IPS DF 6.9 (cell line): ENCODE measurements at regions not wholly inside any gene's neighbourhood (a gene's known extent, or its start where the extent isn't known, plus 50 kb on each side); places are given as distances from the start of the nearest gene placed in this dataset.

Experiments
- DNase-seq: peaks from one replicate; pipeline ENCODE4 v3.0.0-alpha.2; 2013; ENCODE audit warnings: low read depth, low spot score
- H3K27ac ChIP-seq: one replicate; pipeline ENCODE4 v1.5.1; 2013; ENCODE audit warnings: low read length, control low read depth
- H3K27me3 ChIP-seq: 2 replicates; pipeline ENCODE4 v1.6.1; 2013; ENCODE audit warnings: mild to moderate bottlenecking, low read length; ENCODE audit not compliant: control insufficient read depth, insufficient read depth
- H3K36me3 ChIP-seq: 2 replicates; pipeline ENCODE4 v1.6.1; 2013; ENCODE audit warnings: low read length; ENCODE audit not compliant: control insufficient read depth, insufficient read depth
- H3K4me1 ChIP-seq: 2 replicates; pipeline ENCODE4 v1.6.1; 2013; ENCODE audit warnings: low read length; ENCODE audit not compliant: control insufficient read depth, insufficient read depth
- H3K4me3 ChIP-seq: 2 replicates; pipeline ENCODE4 v1.5.1; 2013; ENCODE audit warnings: mild to moderate bottlenecking, low read length
- H3K9me3 ChIP-seq: 2 replicates; pipeline ENCODE4 v1.6.1; 2013; ENCODE audit warnings: low read length, inconsistent platforms; ENCODE audit not compliant: control insufficient read depth, insufficient read depth
- WGBS: extraction: QIAGEN DNeasy Blood & Tissue Kit; methylation state at CpG from one replicate; pipeline ENCODE4 v1.1.7; 2013; ENCODE audit warnings: mixed read lengths, missing lambda C conversion rate; ENCODE audit not compliant: insufficient read length, insufficient coverage; 5-methylcytosine and 5-hydroxymethylcytosine counted together

DNA sequence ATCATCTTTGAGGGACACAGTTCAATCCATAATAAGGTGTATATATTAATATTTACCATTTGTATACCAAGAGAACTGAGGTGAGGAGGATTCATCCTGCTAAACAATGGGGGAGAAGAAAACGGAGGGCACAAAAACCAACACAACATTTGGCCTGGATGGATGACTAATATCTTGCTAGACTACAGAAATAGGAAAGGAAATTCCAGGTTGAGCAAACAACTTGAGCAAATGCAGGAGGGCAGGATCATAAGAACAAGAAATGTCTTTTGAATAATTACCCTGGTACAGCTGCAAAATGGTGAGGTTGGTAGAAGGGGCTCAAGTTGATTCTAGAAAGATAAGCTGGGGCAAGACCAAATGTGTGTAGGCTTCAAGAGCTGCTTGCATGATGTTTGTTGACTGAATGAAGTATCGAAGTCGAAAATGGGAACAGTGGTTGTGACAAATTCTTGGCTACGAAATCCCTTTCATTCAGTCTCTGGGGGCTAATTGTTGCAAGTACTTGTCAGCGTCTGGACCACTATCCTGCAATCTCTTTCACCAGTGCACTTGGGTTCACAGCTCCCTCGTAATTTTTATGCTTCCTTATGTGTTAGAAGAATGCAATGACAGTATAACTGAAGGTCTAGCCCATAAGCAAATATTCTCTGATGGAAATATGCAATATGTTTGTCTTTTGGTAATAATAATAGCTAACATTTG, 176.2 kb downstream of the PTEN start:
- no peak for DNase-seq
- H3K4me3 ChIP-seq = no peak overlapping the region
- no peaks in the 10 kb centered on the region for H3K36me3 ChIP-seq
- no peak overlapping the region for H3K27ac ChIP-seq
- peaks cover 1% of the 10 kb centered on the region; the same call in 1 of the 2 replicates for H3K27me3 ChIP-seq
- H3K9me3 ChIP-seq = no peaks in the 10 kb centered on the region
- no peaks in the 10 kb centered on the region for H3K4me1 ChIP-seq
- no CpG with 5 or more reads among the region's 6 CpGs for WGBS

DNA sequence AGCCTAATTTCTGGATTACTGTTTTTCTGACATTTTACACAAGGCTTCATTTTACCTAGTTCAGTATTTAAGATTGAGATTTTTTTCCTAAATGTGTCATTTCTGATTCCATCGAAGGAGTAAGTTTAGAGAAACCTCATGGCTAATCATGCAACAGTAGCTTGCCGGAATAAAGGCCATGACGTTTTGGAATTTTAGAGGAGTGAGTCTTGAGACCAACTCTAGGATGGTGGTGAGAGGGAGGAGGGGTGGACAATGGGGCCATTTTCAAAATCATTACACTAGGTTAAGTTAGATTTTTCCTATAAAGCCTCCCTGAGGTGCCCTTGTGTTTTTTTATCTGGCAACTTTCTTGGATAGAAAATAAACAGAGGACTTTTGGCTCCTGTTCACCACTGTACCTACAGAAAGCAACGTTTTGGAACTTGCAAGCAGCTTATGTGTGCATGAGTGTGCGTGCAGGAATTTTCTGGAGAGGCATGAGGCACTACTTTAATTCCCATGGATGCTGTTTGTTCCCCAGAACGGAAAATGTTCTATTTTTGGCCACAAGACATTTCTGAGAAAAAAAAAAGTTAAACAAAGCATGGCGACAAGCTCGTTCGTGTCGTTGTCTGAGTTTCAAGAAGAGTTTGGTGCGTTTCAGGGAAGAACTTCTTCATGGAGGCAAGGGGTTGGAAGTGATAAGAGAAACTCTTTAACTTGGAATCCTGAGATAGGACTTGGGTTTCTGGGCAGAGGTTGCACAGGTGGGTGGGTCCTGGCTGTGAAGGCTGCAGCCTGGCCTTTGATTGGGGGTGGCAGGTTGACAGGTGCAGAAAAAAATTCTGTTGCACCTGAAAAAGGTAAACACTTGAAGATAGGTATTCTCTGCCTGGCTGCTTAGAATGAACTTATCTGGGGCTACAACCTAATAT, 178.1 kb downstream of the PTEN start:
- DNase-seq = no peak
- H3K36me3 ChIP-seq = no peaks in the 10 kb centered on the region
- no peaks in the 10 kb centered on the region for H3K9me3 ChIP-seq
- H3K4me3 ChIP-seq = no peak overlapping the region
- H3K27ac ChIP-seq = no peak overlapping the region
- H3K27me3 ChIP-seq = peaks cover 1% of the 10 kb centered on the region; the same call in 1 of the 2 replicates
- H3K4me1 ChIP-seq = no peaks in the 10 kb centered on the region
- WGBS = no CpG with 5 or more reads among the region's 11 CpGs

DNA sequence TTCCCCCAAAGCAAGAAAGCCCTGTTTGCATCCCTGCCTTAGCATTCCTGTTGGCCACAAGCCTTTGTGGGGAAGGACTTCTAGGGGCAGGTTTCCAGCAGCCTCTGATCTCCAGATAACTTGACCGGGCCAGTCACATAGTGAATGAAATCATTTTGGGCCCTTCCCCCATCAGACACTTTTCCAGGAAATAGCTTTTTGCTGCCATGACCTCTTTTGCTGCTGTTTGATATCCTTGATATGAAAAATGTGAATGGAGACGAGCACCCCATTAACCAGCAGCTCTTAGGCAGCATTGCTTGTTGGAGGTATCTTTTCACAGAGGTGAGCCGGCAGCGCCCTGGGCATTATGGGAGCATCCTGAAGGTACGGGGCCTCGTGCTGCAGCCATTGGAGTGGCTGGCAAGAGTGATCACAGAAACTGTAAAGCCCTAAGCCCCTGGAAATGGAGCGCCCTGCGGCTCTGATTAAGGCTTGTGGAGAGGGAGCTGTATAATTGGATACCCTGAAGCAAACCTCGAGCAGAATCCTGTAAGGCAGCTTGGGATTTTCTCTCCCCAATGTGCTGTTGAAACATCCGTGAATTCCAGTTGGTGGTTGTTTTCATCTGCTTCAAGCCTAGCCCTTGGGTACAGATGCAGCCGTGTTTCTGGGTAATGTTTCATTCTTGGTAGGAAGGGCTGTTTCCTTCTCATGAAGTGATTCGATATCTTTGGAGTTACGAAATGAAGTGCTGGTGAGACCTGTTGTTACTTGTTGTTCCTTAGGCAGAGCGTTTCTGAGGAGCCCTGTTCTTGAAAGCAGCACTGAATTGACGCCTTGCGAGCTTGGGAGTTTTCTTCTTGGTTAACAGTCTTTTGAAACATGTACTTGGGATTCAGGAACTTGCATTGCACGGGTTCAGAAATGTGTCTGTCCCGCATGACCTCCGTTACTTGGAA, 179.0 kb downstream of the PTEN start:
- WGBS = no CpG with 5 or more reads among the region's 19 CpGs
- H3K4me1 ChIP-seq = no peaks in the 10 kb centered on the region
- peaks cover 1% of the 10 kb centered on the region; the same call in 1 of the 2 replicates for H3K27me3 ChIP-seq
- no peaks in the 10 kb centered on the region for H3K9me3 ChIP-seq
- no peaks in the 10 kb centered on the region for H3K36me3 ChIP-seq
- no peak overlapping the region for H3K4me3 ChIP-seq
- H3K27ac ChIP-seq = no peak overlapping the region
- no peak for DNase-seq

DNA sequence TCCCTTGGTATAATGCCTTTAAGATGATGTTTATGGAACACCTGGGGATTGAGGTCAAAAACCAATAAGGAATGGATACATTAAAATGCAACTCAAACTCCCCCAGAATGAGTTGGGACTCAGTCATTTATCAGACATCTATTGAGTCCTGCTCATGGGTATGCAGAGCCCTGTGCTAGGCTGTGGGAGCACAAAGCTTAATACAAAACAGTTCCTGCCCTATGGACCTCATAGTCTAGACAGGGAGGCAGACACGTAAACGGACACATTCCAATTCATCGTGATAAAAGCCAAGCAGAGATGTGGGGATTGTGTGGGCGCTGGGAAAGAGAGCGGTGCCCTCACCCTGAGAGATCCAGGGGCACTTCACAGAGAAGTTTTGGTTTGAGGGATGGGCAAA, 181.7 kb downstream of the PTEN start:
- no CpG with 5 or more reads among the region's 5 CpGs for WGBS
- Histone ChIP-seq H3K27me3 (peaks cover 1% of the 10 kb centered on the region; the same call in 1 of the 2 replicates), H3K4me1 (no peaks in the 10 kb centered on the region), H3K36me3 (no peaks in the 10 kb centered on the region), H3K9me3 (no peaks in the 10 kb centered on the region), H3K27ac (no peak overlapping the region), H3K4me3 (no peak overlapping the region)
- no peak for DNase-seq

DNA sequence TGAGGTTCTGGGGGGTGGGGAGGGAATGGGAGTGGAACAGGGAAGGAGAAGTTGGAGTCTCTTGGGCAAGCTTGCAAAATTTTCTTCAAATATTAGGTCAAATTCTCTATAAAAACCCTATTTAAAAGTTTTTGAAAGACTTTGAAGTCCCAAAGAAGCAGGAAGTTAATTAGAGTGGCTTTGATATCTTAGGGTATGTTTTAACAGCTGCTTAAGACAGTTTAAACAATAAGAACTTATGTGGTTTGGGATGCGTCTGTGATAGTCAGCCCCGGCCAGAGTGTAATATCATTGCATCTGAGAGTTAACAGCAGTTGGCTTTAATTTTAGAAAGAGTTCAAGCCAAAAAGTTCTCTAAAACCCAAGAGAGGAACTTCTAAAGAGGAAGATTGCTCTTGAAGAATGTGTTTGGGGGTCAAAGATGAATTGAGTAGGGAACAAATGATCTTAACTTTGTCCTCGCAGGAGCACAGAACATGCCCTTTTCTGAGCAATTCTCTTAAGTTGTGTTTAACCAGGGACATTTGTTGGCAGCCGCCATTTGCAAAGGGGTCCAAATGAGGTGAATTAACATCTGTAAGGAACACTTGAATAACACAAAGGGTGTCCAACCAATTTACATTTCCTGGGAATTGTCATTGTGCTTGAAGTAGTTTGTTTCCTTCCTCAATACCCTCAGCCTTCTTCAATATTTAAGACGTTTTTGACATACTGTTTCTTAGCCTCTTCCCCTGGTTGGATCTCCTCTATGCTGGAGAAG, 182.4 kb downstream of the PTEN start:
- H3K27me3 ChIP-seq = peaks cover 1% of the 10 kb centered on the region; the same call in 1 of the 2 replicates
- H3K4me1 ChIP-seq = no peaks in the 10 kb centered on the region
- H3K27ac ChIP-seq = no peak overlapping the region
- no peaks in the 10 kb centered on the region for H3K36me3 ChIP-seq
- DNase-seq = no peak
- H3K4me3 ChIP-seq = no peak overlapping the region
- WGBS = no CpG with 5 or more reads among the region's 5 CpGs
- no peaks in the 10 kb centered on the region for H3K9me3 ChIP-seq

DNA sequence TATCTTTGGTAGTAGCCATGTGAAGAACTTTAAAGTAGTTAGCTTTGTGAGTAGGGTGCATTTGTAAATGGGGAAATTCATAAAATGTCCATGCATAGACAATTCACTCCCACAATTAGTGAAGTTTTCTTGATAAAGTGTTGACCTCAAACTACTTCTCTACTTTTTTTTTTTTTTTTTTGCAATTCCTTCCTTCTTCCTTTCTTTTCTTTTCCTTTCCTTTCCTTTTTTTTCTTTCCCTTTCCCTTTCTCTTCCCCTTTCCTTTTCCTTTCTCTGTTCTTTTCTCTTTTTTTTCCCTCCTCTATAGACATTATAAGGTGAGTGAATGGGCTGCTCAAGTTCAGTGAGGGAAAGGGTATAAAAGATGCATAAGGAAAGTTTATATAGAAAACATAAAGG, 184.2 kb downstream of the PTEN start:
- no peaks in the 10 kb centered on the region for H3K9me3 ChIP-seq
- no peaks in the 10 kb centered on the region for H3K4me1 ChIP-seq
- no peaks in the 10 kb centered on the region for H3K36me3 ChIP-seq
- no peak overlapping the region for H3K27ac ChIP-seq
- DNase-seq = no peak
- no peaks in the 10 kb centered on the region for H3K27me3 ChIP-seq
- no peak overlapping the region for H3K4me3 ChIP-seq

DNA sequence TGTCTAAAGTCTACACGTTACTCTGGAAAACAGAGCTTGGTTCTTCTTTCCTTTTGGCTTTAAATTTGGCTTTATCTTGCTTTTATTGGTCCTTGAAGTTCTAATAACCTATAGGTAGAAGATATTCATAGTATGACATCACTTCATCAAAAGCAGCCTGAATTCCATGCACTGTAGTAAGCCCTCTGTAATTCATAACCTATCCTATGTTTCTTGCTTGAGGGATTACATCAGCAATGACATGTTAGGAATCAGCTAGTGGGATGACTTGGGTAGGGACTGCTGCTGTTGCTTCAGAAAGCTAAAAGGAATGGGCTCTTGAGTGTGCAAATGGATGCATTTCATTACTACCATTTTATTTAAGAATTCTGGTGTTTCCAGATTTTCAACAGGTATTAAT, 184.9 kb downstream of the PTEN start:
- H3K9me3 ChIP-seq = no peaks in the 10 kb centered on the region
- H3K36me3 ChIP-seq = no peaks in the 10 kb centered on the region
- H3K4me3 ChIP-seq = no peak overlapping the region
- H3K4me1 ChIP-seq = no peaks in the 10 kb centered on the region
- H3K27me3 ChIP-seq = no peaks in the 10 kb centered on the region
- no CpG with 5 or more reads among the region's 1 CpG for WGBS
- DNase-seq = no peak
- H3K27ac ChIP-seq = no peak overlapping the region

DNA sequence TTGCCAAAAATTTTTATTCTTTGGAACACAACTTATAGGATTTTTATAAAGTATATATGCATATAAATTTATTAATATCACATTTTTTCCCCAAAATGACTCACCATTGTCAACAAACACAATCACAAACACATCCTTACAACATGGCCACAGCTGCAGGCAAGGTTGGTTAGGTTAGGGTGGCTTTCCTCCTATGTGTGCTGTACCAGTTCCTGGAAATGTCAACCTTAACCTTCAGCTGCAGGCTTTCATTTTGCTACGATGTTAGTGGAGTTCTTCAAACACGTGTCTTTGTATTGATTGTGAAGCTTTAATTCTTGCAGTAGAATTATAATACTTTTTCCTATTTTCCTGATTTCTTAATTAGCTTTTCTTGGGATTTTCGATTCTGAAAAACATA, 185.8 kb downstream of the PTEN start:
- Histone ChIP-seq H3K27me3 (no peaks in the 10 kb centered on the region), H3K9me3 (no peaks in the 10 kb centered on the region), H3K27ac (no peak overlapping the region), H3K36me3 (no peaks in the 10 kb centered on the region), H3K4me3 (no peak overlapping the region), H3K4me1 (no peaks in the 10 kb centered on the region)
- no peak for DNase-seq
- no CpG with 5 or more reads among the region's 3 CpGs for WGBS

DNA sequence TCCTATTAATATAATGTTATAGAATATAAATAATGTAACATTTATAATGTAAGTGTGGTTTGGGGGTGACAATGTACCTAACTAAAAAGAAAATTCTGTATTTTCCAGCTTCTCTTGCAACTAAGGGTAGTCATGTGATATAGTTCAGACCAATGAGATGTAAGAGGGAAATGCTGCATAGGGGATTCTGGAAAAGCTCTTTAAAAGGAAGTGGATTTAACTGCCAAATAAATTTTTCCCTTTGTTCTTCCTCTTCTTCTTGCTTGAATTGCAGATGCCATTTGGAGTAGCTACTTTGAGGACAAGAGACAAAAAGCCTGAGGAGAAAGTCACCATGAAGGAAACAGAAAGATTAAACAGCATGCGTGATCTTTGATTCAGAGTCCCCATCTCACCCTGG, 194.3 kb downstream of the PTEN start:
- H3K27me3 ChIP-seq = 0 out of 2 replicates have a peak, but pooled peaks cover 1% of the 10 kb centered on the region
- H3K36me3 ChIP-seq = no peaks in the 10 kb centered on the region
- no peak for DNase-seq
- WGBS = no CpG with 5 or more reads among the region's 1 CpG
- H3K9me3 ChIP-seq = no peaks in the 10 kb centered on the region
- no peak overlapping the region for H3K27ac ChIP-seq
- no peak overlapping the region for H3K4me3 ChIP-seq
- H3K4me1 ChIP-seq = no peaks in the 10 kb centered on the region
